CD4-positive, alpha-beta T cell (primary cell): ENCODE measurements at regions not wholly inside any gene's neighbourhood (a gene's known extent, or its start where the extent isn't known, plus 50 kb on each side); places are given as distances from the start of the nearest gene placed in this dataset.

Experiments used
- ATAC-seq: fragments of 200-7000 bp; cut with Tn5 transposase; one replicate; pipeline ENCODE4 v1.10.0; 2022; ENCODE audit warnings: mild to moderate bottlenecking; ENCODE audit not compliant: poor library complexity
- CTCF ChIA-PET: fragments of 350-600 bp; sonication (Branson Sonifier 250); formaldehyde crosslinking; loops from one replicate; lab custom pipeline; 2021; ENCODE audit warnings: antibody characterized with exemption, inconsistent platforms; lab: Charles Lee
- POLR2A ChIA-PET: fragments of 350-600 bp; sonication (Branson Sonifier 250); formaldehyde crosslinking; loops from one replicate; lab custom pipeline; 2021; ENCODE audit warnings: antibody characterized with exemption, inconsistent platforms; lab: Charles Lee
- DNase-seq, 14 experiments: peaks; one replicate each; pipeline ENCODE4 v3.0.0-alpha.2; 2013 to 2020; ENCODE audit warnings: mixed read lengths in 2 of 14
- H3K27ac ChIP-seq, 2 donors: one replicate each; pipeline versions ENCODE4 v1.5.1 to v1.7.0; 2013; ENCODE audit warnings: low read length in 2 of 2, low read depth in 1 of 2, mild to moderate bottlenecking in 1 of 2
- H3K27me3 ChIP-seq, 2 experiments: 1 replicate in 1 of 2; 2 replicates in 1 of 2; pipeline versions ENCODE4 v1.6.1 to v1.7.0; 2013; ENCODE audit warnings: low read length in 2 of 2, control low read depth in 1 of 2, mild to moderate bottlenecking in 1 of 2, moderate library complexity in 1 of 2; ENCODE audit not compliant: insufficient read depth in 2 of 2, control insufficient read depth in 1 of 2
- H3K36me3 ChIP-seq: one replicate; pipeline ENCODE4 v1.6.1; 2013; ENCODE audit warnings: low read length, control low read depth; ENCODE audit not compliant: insufficient read depth
- H3K4me1 ChIP-seq: one replicate; pipeline ENCODE4 v1.6.1; 2013; ENCODE audit warnings: low read length, control low read depth; ENCODE audit not compliant: insufficient read depth
- H3K4me3 ChIP-seq: one replicate; pipeline ENCODE4 v1.5.1; 2013; ENCODE audit warnings: mild to moderate bottlenecking, low read length, moderate library complexity
- H3K9me3 ChIP-seq, 2 experiments: 1 replicate in 1 of 2; 2 replicates in 1 of 2; pipeline versions ENCODE4 v1.6.1 to v1.7.0; 2013; ENCODE audit warnings: low read length in 2 of 2, mild to moderate bottlenecking in 2 of 2, control low read depth in 1 of 2, moderate library complexity in 1 of 2; ENCODE audit not compliant: control insufficient read depth in 1 of 2, insufficient read depth in 1 of 2
- H3K27ac Mint-ChIP-seq: one replicate; pipeline ENCODE4 v1.8.0; 2020; ENCODE audit warnings: mixed read lengths
- H3K27me3 Mint-ChIP-seq: one replicate; pipeline ENCODE4 v1.8.0; 2021; ENCODE audit warnings: mixed read lengths
- H3K36me3 Mint-ChIP-seq: one replicate; pipeline ENCODE4 v1.8.0; 2021; ENCODE audit warnings: low read depth, mixed read lengths
- H3K4me1 Mint-ChIP-seq: one replicate; pipeline ENCODE4 v1.8.0; 2021; ENCODE audit warnings: low read depth, mixed read lengths
- H3K4me3 Mint-ChIP-seq: one replicate; pipeline ENCODE4 v1.8.0; 2020; ENCODE audit warnings: mild to moderate bottlenecking, mixed read lengths
- H3K9me3 Mint-ChIP-seq: one replicate; pipeline ENCODE4 v1.8.0; 2020; ENCODE audit warnings: mixed read lengths
- CTCF ChIP-seq: fragments of 200-600 bp; IDR thresholded peaks from one replicate; pipeline ENCODE4 v1.8.0; 2022; ENCODE audit warnings: antibody characterized with exemption, mild to moderate bottlenecking
- intact Hi-C, 2 experiments: fragments of 100-400 bp; cut with DNase I in 1 of 2; cut with micrococcal nuclease in 1 of 2; formaldehyde crosslinking; loops; one replicate each; pipeline versions ENCODE4 v1.15.1 to v1.9.0; 2023 to 2025; cut with DNase I, micrococcal nuclease

GRCh38 chr11:113538451-113539412, 63.5 kb upstream of the DRD2 start:
- DNase-seq, result no peak
- H3K4me3 Mint-ChIP-seq, result no peak overlapping the region

GRCh38 chr11:113534625-113535024, 59.4 kb upstream of the DRD2 start:
- ChIA-PET CTCF (no interaction called here), POLR2A (no interaction called here)
- DNase-seq (no peak), ATAC-seq (no peak)
- Histone ChIP-seq H3K27me3 (peaks cover 0 to 5% of the 10 kb centered on the region in 2 experiments), H3K4me3 (no peak overlapping the region), H3K4me1 (peaks cover 3% of the 10 kb centered on the region), H3K27ac (no peak overlapping the region), H3K9me3 (no peaks in the 10 kb centered on the region), H3K36me3 (no peaks in the 10 kb centered on the region)
- Mint-ChIP-seq H3K27ac (no peak overlapping the region), H3K36me3 (no peaks in the 10 kb centered on the region), H3K9me3 (no peaks in the 10 kb centered on the region), H3K4me1 (no peaks in the 10 kb centered on the region), H3K4me3 (no peak overlapping the region), H3K27me3 (peaks cover 40% of the 10 kb centered on the region)
- intact Hi-C loops, result loop anchor here in 1 of 2 experiments (5.0 to 10.0 kb wide), 2 partner anchors 1242 to 1320 kb away; no protein-coding TSS in a partner anchor
- TF ChIP-seq CTCF, result no peak

More at GRCh38 chr11:113538451-113539412, 63.5 kb upstream of the DRD2 start:
- no peaks in the 10 kb centered on the region for H3K36me3 Mint-ChIP-seq
- Histone ChIP-seq H3K27me3 (peaks cover 6 to 11% of the 10 kb centered on the region in 2 experiments), H3K36me3 (no peaks in the 10 kb centered on the region), H3K4me3 (no peak overlapping the region), H3K9me3 (no peaks in the 10 kb centered on the region), H3K4me1 (no peaks in the 10 kb centered on the region), H3K27ac (no peak overlapping the region)
- no peaks in the 10 kb centered on the region for H3K4me1 Mint-ChIP-seq
- CTCF ChIA-PET, result no interaction called here
- no peak for ATAC-seq
- peaks cover 38% of the 10 kb centered on the region for H3K27me3 Mint-ChIP-seq
- no peak for TF ChIP-seq CTCF
- no peak overlapping the region for H3K27ac Mint-ChIP-seq
- POLR2A ChIA-PET, result no interaction called here
- intact Hi-C loops, result loop anchor here in 1 of 2 experiments (10.0 kb wide), 1 partner anchor 1324 kb away; no protein-coding TSS in a partner anchor
- no peaks in the 10 kb centered on the region for H3K9me3 Mint-ChIP-seq

GRCh38 chr11:113533425-113533698, 58.2 kb upstream of the DRD2 start:
- no peak for ATAC-seq
- Histone ChIP-seq H3K36me3 (no peaks in the 10 kb centered on the region), H3K9me3 (no peaks in the 10 kb centered on the region), H3K27me3 (no peaks in the 10 kb centered on the region), H3K4me3 (no peak overlapping the region), H3K4me1 (peaks cover 3% of the 10 kb centered on the region), H3K27ac (no peak overlapping the region)
- DNase-seq, result no peak
- Mint-ChIP-seq H3K27me3 (peaks cover 34% of the 10 kb centered on the region), H3K4me3 (no peak overlapping the region), H3K9me3 (no peaks in the 10 kb centered on the region), H3K4me1 (no peaks in the 10 kb centered on the region), H3K27ac (no peak overlapping the region), H3K36me3 (no peaks in the 10 kb centered on the region)
- intact Hi-C loops, result loop anchor here in 1 of 2 experiments (5.0 to 10.0 kb wide), 2 partner anchors 1241 to 1319 kb away; no protein-coding TSS in a partner anchor
- POLR2A ChIA-PET, result no interaction called here
- no peak for TF ChIP-seq CTCF
- CTCF ChIA-PET, result no interaction called here
